G401 (cell line): ENCODE measurements at regions not wholly inside any gene's neighbourhood (a gene's known extent, or its start where the extent isn't known, plus 50 kb on each side); places are given as distances from the start of the nearest gene placed in this dataset.

Experiments used
- DNase-seq: peaks from one replicate; pipeline ENCODE4 v3.0.0-alpha.2; 2015; ENCODE audit warnings: low spot score
- in situ Hi-C: cut with HindIII; loops from 2 replicates; pipeline ENCODE4 v1.10.0; 2016; ENCODE audit warnings: low sequenced_read_pairs, mixed read lengths

DNA sequence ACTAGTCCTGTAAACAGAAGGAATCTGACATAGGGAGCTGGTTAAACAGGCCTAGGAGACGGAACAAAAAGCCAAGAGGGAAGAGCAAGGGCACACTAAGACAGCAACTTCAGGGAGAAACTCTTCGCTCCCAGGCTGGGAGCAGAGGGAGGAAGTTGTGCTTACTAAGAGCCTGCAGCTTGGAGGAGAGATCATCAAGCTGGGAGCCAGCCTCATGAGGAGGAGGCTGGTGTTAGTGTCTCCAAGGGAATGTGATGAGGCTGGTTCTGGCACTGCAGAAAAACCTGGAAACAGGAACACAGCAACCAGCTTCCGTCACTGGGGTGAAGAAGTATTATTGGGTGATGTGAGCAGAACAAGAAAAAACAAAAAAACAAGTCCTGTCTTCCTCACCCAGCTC is 1027.3 kb downstream of the UQCRFS1 start:
- in situ Hi-C loops, result no loop called here
- no peak for DNase-seq

DNA sequence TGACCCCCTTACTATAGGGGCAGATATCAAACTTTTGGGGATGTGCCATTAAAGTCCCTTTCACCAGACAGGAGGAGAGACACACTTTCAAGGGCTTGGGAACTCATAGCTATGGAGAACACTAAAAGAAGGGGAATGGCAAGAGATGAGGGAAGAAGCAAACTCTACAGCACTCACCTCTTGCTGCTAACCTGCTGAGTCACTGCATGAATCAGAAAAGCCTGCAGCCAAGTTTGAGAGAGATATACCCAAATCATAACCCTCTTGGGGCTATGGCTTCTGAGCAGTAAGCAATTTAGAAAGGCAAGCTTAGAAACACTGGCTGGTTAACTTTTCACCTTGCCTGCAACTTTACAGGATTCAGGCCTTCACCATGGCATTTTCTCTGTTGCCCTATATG is 1028.0 kb downstream of the UQCRFS1 start:
- in situ Hi-C loops, result no loop called here

DNA sequence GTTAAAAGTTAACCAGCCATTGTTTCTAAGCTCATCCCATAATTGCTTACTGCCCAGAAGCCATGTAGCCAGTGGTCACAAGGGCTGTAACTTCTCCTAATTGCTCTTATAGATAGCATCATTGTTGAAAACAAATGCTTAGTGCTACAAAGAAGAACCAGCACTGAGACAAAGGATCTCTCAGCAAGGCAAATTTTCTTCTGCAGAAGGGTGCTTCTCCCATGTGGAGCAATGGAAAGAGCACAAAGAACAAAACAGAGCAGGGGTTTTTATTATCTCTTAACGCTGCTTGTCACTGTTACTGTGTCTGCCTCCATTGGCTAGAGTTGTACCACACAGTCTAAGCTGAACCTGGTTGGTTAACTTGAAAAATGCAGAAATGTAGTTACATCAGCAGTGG is 1036.8 kb downstream of the UQCRFS1 start:
- DNase-seq, result no peak
- in situ Hi-C loops, result no loop called here

More for the DNA sequence above, 1028.0 kb downstream of the UQCRFS1 start:
- no peak for DNase-seq

DNA sequence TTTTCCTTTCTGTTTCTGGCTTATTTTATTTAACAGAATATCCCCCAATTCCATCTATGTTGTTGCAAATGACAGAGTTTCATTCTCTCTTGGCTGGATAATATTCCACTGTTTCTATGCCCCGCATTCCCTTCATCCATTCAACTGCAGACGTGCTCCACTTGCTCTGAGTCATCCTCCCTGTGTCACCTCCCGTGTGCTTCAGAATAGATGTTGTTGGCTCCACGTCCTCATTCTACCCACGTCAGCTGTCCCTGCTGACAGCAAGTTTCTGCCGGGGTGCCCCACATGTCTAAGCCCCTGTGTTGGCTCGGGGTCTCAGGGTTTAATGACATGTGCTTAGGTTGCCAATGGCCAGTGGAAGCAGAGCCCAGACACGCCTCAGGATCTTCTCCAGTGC is 1041.0 kb downstream of the UQCRFS1 start:
- no peak for DNase-seq
- in situ Hi-C loops, result no loop called here

DNA sequence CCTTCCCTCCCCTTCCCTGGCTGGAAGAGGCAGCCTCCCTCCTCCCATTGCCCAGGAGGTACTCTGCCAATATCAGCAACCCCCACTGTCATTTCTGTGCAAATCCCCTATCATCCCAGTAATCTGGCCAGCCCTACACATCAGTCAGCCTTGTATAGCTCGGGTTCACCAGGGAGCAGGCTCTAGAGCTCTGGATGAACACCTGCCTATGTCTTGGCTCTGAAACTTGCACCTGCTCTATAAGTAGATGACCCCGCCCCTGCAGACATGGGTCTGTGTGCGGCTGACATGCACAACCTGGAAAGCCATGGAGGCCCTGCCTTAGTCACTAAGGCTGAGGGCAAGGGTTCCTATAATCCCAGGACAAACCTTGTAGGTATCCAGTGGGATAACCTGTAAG is 1042.9 kb downstream of the UQCRFS1 start:
- in situ Hi-C loops, result no loop called here
- DNase-seq, result no peak

DNA sequence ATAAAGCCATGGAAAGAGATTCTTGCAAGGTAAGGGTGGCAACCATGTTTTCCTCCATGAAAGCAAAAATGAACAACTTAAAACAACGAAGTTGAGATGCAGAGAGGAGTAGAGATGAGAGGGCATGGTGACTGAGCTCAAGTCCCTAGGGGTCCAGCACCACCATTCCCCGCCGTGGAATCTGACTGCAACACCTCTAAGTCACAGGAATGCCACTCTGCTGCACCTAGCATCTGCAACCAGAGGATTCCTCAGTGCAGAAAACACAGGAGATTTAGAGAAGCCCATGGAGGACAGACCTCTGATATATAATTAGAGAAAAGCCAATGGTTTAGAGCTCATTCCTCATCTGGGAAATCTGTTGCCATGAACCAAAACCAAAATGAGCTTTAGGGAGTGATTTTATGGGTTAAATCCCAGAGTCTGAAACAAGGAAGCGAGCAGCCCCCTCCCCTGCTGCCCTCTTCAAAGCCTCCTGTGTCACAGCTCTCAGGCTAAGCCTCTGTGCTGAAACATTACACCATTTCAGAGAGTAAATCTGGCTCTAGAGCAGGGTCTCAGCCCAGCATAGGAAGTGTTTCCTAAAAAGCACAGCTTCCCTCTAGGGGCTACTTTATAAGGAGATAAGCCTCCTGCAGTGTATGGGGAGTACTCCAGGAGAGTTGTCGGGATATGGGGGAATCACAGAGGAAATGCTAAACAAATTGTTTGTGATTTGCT is 1043.6 kb downstream of the UQCRFS1 start:
- DNase-seq, result no peak
- in situ Hi-C loops, result no loop called here

DNA sequence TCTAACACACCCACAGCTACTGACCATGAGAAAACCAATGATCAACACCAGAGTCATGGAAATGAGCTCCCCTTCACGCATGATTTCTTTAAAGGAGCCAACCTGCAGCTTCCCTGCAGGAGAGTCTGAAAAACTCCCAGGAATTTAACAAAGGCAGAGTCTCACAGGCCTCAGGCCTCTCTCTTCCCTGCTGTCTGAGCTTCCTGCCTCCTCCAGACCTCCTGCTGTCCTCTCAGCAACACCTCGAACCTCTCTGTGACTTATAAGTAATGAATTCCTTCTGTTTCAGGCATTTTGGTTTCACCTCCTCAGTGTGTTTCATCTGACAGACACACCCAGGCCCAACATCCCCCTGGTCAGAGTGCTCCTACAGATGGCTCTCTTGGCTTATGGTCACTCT is 1044.4 kb downstream of the UQCRFS1 start:
- in situ Hi-C loops, result no loop called here
- DNase-seq, result peak; percentile 27

DNA sequence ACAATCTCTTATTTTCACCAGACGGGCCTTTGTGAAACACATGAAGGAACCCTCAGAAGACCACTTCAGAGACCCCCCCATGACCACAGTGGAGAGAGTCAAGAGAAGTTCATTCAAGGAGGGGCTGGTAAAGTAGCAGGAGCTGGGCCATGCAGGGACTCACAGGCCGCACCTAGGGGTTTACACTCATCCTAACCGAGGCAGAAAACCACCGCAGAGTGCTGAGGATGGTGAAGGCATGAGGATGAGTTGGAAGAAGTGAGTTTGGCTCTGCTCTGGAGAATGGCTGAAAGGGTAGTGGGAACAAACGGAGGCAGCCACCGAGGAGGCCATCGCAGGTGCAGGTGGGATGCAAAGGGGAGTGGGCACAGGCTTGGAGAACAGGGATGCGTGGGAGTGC is 1046.9 kb downstream of the UQCRFS1 start:
- DNase-seq, result no peak
- in situ Hi-C loops, result no loop called here

DNA sequence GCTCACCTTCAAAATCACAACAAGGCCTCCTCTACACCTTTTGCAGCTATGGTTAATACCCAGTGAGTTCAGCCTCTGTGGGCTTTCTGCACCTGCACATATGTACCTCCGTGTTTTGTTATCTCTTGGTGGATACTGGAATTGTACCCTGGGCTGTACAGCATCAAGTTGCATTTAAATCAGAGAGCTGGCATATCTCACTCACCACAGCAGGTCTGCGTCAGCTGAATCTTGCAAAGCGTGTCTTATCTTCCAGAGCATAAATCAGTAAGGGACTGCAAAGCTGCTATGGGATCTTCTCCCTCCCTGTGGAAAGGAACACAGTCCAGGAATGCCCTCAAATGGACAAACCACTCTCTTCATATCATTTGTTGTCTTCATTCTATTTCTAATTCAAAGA is 1048.7 kb downstream of the UQCRFS1 start:
- DNase-seq, result no peak
- in situ Hi-C loops, result no loop called here

DNA sequence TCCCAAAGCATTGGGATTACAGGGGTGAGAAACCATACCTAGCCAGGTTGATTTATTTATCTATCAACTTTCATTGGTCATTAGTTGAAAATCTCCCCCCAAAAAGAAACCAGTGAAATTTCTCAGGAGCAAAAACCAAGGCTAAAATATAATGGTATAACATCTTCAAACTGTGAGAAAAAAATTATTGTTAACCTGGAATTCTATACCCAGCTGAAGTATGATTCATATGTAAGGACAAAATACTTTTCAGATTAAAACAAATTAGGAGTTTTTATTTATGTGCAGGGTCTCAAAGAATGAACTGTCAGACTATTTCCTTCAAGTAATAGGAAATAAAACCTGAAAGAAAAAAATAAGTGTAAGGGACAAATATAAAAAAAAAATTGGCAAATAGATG is 1053.9 kb downstream of the UQCRFS1 start:
- DNase-seq, result no peak
- in situ Hi-C loops, result no loop called here

DNA sequence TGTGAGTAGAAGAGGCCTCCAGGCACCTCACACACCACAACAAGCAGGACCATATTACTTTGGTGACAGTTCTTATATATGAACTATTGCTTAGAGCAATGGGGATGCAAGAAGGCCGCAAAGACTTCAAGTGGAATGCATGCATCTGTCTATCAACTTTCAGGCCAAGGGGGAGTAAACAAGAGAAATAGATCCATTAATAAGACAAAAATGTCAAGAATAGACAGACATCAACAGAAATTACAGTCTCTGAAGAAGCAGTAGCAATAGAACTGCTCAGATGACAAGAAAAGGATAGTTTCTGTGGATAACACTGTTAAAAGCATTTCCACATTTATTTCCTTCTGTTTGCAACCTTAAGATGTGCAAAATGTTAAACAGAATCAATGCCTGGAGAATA is 1057.7 kb downstream of the UQCRFS1 start:
- in situ Hi-C loops, result no loop called here

DNA sequence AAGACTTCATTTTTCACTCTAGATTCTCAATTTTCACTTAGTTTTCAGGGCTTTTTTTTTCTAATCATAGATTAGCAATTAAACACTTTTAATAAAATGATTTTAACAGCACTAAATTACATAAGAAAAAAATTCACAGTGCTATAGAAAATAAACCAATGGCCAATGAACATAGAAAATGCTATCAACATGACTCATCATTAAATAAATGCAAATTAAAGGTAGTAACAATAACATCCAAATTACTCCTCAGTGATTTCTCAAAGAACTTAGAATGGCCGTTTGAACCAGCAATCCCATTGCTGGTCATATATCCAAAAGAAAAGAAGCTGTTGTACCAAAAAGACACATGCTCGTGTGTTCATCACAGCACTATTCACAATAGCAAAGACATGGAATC is 1058.9 kb downstream of the UQCRFS1 start:
- in situ Hi-C loops, result no loop called here
- no peak for DNase-seq

More for the DNA sequence above, 1057.7 kb downstream of the UQCRFS1 start:
- DNase-seq, result no peak

DNA sequence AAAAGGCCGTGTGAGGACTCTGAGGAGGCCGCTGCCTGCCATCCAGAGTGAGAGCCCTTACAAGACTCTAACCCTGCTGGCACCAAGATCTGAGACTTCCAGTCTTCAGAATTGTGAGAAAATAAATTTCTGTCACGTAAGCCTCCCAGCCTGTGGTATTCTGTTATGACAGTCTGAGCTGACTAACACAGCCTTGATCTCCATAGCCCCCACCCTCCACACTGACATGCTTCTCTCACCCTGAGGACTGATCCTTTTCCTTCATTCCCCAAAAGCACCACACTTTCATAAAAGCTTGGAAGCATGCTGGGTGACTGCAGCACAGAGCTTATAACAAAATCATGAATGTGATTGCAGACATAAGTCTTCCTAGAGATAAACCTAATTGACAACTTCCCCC is 1059.8 kb downstream of the UQCRFS1 start:
- in situ Hi-C loops, result no loop called here
- DNase-seq, result no peak

DNA sequence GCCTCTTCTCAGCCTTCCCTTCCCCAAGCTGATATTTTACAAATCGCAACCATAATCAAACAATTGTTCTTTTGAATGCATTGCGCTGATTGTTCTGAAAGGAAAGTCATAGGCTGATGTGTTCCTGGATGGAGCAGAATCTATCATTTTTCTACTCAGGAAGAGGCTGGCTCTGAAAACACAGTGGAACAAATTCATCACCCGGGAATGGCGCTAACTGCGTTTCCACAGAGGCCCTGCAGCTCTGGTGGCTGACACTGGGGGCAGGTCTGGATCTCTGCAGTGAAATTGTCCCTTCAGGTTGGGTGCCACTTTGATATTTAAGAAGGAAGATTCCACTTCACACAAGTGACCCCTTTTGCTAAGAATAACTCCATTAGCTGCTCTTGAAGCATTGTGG is 1060.8 kb downstream of the UQCRFS1 start:
- in situ Hi-C loops, result no loop called here
- no peak for DNase-seq

DNA sequence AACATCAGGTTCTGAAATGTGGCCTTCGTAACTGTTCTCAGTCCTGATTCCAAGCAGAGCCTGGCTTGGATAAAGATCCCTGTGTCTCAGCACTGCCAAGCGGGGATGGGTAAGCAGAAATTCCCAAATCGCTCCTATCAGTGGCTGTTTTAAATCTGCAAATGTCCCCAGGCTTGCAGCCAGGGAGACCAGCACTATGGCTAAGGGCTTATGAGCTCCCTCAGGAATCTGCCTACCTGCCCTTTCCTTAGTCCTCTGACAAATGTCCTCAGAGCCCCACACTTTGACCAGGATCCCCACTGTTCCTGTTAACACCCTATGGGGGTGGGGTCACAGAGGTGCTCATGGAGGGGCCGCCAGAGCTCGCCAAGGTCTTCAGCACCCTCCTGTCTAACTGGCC is 1062.8 kb downstream of the UQCRFS1 start:
- DNase-seq, result no peak
- in situ Hi-C loops, result no loop called here

DNA sequence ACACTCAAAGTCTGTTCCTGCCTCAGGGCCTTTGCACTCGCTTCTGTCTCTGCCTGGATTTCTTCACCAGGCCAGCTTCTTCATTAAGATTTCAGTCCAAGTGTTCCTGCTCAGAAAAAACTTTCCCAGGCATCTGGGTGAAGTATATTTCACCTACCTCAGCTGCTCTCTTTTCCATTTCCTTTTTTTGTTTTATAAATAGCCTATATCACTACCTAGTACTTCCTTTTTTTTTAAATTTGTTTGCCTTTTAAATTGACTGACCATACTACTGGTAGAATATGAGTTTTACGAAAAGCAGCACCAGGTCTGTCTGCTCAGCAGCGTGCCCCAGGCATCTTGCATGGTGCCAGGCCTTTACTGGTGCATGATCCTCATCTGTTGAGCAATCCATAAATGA is 1064.4 kb downstream of the UQCRFS1 start:
- in situ Hi-C loops, result no loop called here

DNA sequence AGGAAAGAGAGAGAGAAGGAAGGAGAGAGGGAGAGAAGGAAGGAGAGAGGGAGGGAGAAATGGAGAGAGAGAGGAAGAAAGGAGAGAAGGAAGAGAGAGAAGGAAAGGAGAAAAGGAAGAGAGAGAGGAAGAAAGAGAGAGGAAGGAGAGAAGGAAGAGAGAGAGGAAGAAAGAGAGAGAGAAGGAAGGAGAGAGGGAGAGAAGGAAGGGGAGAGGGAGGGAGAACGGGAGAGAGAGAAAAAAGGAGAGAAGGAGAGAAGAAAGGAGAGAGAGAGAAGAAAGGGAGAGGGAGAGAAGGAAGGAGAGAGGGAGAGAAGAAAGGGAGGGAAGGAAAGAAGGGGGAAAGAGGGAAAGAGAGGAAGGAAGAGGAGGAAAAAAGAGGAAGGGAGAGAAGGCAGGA is 1070.7 kb downstream of the UQCRFS1 start:
- in situ Hi-C loops, result no loop called here
- no peak for DNase-seq

More for the DNA sequence above, 1064.4 kb downstream of the UQCRFS1 start:
- DNase-seq, result no peak

DNA sequence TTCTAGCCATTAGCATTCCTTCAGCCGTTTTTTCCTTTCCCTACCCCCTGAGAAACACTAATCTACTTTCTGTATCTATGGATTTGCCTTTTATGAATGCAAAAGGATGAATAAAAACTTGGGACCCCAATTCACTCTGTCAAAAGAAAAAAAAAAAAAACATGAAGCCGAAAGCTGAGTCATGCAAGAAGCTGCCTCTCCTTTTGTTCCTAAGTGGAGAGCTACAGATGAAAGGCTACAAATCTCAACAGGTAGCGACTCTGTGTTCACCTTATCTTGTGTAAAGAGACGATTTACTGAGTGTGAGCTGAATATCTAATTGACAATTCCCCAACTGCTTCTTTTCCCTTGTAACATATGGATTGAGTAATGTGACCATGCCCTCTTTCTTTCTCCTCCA is 1072.8 kb downstream of the UQCRFS1 start:
- in situ Hi-C loops, result no loop called here
- no peak for DNase-seq

DNA sequence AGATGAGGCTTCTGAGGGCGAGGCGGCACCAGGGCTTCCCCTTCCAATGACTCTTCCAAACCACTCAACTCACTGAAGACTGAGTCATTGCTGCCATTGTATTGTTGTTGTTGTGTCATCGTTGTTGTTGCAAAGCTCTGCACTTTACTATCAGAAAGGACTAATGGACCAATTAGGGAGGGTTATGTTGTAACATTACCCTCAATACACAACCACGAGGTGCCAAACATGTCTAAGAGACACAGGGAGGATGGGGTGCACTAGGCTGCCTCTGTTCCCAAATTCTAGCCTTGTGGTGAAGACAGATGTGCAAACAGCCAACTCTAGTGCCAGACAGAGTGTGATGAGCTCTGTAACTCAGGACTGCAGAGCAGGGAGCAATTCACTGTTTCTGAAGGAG is 1075.2 kb downstream of the UQCRFS1 start:
- in situ Hi-C loops, result no loop called here

DNA sequence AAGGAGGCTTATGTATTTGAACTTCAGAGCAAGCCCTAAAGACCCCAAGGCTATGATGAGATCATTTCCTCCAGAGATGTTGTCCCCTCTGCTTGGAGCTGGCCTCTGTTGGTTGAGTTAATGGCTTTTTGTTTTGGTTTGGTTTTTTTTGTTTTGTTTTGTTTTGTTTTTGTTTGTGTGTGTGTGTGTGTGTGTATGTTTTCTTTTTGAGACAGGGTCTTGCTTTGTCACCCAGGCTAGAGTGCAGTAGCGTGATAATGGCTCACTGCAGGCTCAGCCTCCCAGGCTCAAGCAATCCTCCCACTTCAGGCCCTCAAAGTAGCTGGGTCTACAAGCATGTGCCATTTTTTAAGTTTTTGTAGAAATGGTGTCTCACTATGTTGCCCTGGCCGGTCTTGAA is 1076.2 kb downstream of the UQCRFS1 start:
- no peak for DNase-seq
- in situ Hi-C loops, result no loop called here

More for the DNA sequence above, 1075.2 kb downstream of the UQCRFS1 start:
- no peak for DNase-seq

DNA sequence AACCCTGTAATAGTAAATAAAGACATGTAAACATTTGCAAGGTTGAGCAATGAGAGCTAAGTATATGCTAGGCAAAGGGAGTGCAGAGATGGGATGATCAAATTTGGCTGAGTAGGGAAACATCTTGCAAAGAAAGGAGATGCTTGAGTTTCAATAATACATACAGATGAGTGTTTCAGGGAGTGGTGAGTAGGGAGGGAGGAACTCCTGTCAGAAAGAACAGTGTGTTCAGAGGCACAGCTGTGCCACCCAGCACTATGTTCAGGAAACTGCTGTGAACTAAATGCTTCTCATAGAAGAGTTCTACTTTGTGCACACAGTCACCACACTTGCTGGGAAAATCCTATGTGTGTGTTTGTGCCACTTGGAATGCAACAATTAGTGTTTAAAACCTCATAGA is 1077.1 kb downstream of the UQCRFS1 start:
- in situ Hi-C loops, result no loop called here

DNA sequence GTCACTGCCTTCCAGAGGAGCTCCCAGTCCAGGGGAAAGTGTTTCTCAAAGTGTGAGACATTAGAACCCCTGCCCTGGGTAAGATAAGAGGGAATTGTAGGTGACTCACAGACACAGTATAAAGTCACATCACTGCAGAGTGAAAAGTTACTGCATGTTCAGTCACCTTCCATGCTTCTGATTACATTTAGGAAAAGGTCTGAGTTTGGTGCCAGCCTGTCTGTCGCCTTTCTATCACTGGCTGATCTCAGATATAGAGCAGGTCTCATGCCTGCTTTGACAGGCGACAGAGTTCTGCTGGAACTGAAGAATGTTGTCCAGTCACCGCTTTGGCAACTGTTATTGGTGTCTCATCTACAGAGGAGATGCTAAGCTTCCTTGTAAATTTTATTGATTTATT is 1078.6 kb downstream of the UQCRFS1 start:
- in situ Hi-C loops, result no loop called here
- DNase-seq, result no peak

More for the DNA sequence above, 1077.1 kb downstream of the UQCRFS1 start:
- DNase-seq, result no peak
